ENCODE measurements at regions not wholly inside any gene's neighbourhood (a gene's known extent, or its start where the extent isn't known, plus 50 kb on each side); places are given as distances from the start of the nearest gene placed in this dataset.
"Not testable (repeated sequence)": the region's sequence is repeated elsewhere in the genome, so short reads cannot be mapped to it uniquely, and the experiment has no call there.

- no peaks in the 10 kb centered on the region for H3K9me3 ChIP-seq
- TF ChIP-seq CTCF (IDR thresholded peaks at IDR 0.05): no peak
- H3K4me1 ChIP-seq: no peaks in the 10 kb centered on the region
- DNase-seq: no peak
- no peak overlapping the region for H3K4me3 ChIP-seq
- intact Hi-C loops (cut with DNase I): no loop called here
- no peaks in the 10 kb centered on the region for H3K27me3 ChIP-seq
- no peak overlapping the region for H3K27ac ChIP-seq
- no peak for ATAC-seq
- H3K36me3 ChIP-seq: no peaks in the 10 kb centered on the region
These were observed 463.4 kb upstream of the NDN start for GRCh38 chr15:24150542-24150941.

GRCh38 chr15:24158306-24158705, 471.2 kb upstream of the NDN start:
- DNase-seq; H3K36me3 ChIP-seq; H3K4me3 ChIP-seq; ATAC-seq; H3K9me3 ChIP-seq; H3K4me1 ChIP-seq; H3K27me3 ChIP-seq; intact Hi-C loops (cut with DNase I); H3K27ac ChIP-seq: not testable (repeated sequence)

GRCh38 chr15:24165512-24165911, 478.4 kb upstream of the NDN start:
- H3K27me3 ChIP-seq; H3K27ac ChIP-seq; H3K4me1 ChIP-seq; H3K36me3 ChIP-seq; H3K9me3 ChIP-seq; DNase-seq; ATAC-seq; intact Hi-C loops (cut with DNase I); H3K4me3 ChIP-seq: not testable (repeated sequence)

GRCh38 chr15:24202297-24202696, 473.3 kb upstream of the NPAP1 start:
- H3K4me3 ChIP-seq; H3K27me3 ChIP-seq; H3K9me3 ChIP-seq; H3K36me3 ChIP-seq; DNase-seq; H3K4me1 ChIP-seq; ATAC-seq; H3K27ac ChIP-seq; intact Hi-C loops (cut with DNase I): not testable (repeated sequence)

- H3K36me3 ChIP-seq; H3K4me3 ChIP-seq; DNase-seq; intact Hi-C loops (cut with DNase I); H3K9me3 ChIP-seq; ATAC-seq; H3K27me3 ChIP-seq; H3K27ac ChIP-seq; H3K4me1 ChIP-seq: not testable (repeated sequence)
These were observed 463.7 kb upstream of the NPAP1 start for GRCh38 chr15:24211742-24212476.

GRCh38 chr15:24223739-24224138, 451.8 kb upstream of the NPAP1 start:
- no peak for DNase-seq
- Histone ChIP-seq H3K4me3 (no peak overlapping the region), H3K27ac (no peak overlapping the region), H3K4me1 (no peaks in the 10 kb centered on the region), H3K36me3 (no peaks in the 10 kb centered on the region), H3K27me3 (no peaks in the 10 kb centered on the region), H3K9me3 (no peaks in the 10 kb centered on the region)
- no peak for TF ChIP-seq CTCF (IDR thresholded peaks at IDR 0.05)
- no peak for ATAC-seq
- intact Hi-C loops (cut with DNase I): no loop called here

GRCh38 chr15:24224161-24224560, 451.4 kb upstream of the NPAP1 start:
- intact Hi-C loops (cut with DNase I): no loop called here
- no peak for DNase-seq
- H3K36me3 ChIP-seq: no peaks in the 10 kb centered on the region
- no peak overlapping the region for H3K4me3 ChIP-seq
- H3K27me3 ChIP-seq: no peaks in the 10 kb centered on the region
- H3K27ac ChIP-seq: no peak overlapping the region
- no peaks in the 10 kb centered on the region for H3K9me3 ChIP-seq
- TF ChIP-seq CTCF (IDR thresholded peaks at IDR 0.05): no peak
- ATAC-seq: no peak
- no peaks in the 10 kb centered on the region for H3K4me1 ChIP-seq

GRCh38 chr15:24228922-24229321, 446.7 kb upstream of the NPAP1 start:
- intact Hi-C loops (cut with DNase I); H3K27me3 ChIP-seq; DNase-seq; H3K4me1 ChIP-seq; H3K9me3 ChIP-seq; H3K27ac ChIP-seq; ATAC-seq; H3K36me3 ChIP-seq; H3K4me3 ChIP-seq: not testable (repeated sequence)

GRCh38 chr15:24233134-24233533, 442.4 kb upstream of the NPAP1 start:
- H3K27ac ChIP-seq; intact Hi-C loops (cut with DNase I); ATAC-seq; H3K4me1 ChIP-seq; H3K27me3 ChIP-seq; H3K4me3 ChIP-seq; DNase-seq; H3K9me3 ChIP-seq; H3K36me3 ChIP-seq: not testable (repeated sequence)

GRCh38 chr15:24240580-24240979, 435.0 kb upstream of the NPAP1 start:
- H3K9me3 ChIP-seq; H3K36me3 ChIP-seq; H3K4me1 ChIP-seq; DNase-seq; H3K27ac ChIP-seq; intact Hi-C loops (cut with DNase I); H3K27me3 ChIP-seq; H3K4me3 ChIP-seq: not testable (repeated sequence)
- peak; percentile 23 for ATAC-seq

GRCh38 chr15:24259106-24259505, 416.5 kb upstream of the NPAP1 start:
- ATAC-seq; H3K27me3 ChIP-seq; H3K4me3 ChIP-seq; H3K27ac ChIP-seq; DNase-seq; H3K4me1 ChIP-seq; H3K9me3 ChIP-seq; intact Hi-C loops (cut with DNase I); H3K36me3 ChIP-seq: not testable (repeated sequence)

GRCh38 chr15:24260407-24260806, 415.2 kb upstream of the NPAP1 start:
- peak; percentile 52 for ATAC-seq
- H3K27me3 ChIP-seq; H3K4me1 ChIP-seq; H3K9me3 ChIP-seq; H3K27ac ChIP-seq; H3K36me3 ChIP-seq; DNase-seq; H3K4me3 ChIP-seq; intact Hi-C loops (cut with DNase I): not testable (repeated sequence)
